ENCODE measurements at regions not wholly inside any gene's neighbourhood (a gene's known extent, or its start where the extent isn't known, plus 50 kb on each side); places are given as distances from the start of the nearest gene placed in this dataset.
A peak's percentile ranks its signal among the peaks of the same experiment; 100 is the strongest.

DNA sequence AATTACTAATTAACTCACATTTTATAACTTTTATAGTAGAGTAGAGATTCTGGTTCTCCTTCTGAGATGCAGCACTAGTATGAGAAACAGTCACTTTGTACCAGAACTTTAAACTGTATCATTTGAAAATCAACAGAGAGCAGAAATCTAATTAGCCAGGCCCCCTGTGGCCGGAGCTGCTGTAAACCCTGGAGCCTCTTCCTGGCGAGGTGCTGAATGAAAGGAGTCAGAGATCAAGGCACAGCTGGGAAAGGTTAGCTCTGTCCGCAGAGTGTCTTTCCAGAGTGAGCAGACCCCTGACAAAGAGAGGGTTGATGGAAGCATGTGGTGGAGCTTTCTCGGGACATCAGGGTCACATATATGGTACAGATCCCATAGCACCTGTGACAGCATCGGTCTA, 703.8 kb downstream of the RFPL4B start:
- 0 out of 2 replicates have a peak, but pooled peaks have one; percentile 41 for TF ChIP-seq TAF1 (IDR thresholded peaks at IDR 0.05; ENCODE audit: borderline replicate concordance, insufficient read depth, low read length)
- TF ChIP-seq SIN3A (IDR thresholded peaks at IDR 0.05; ENCODE audit: borderline replicate concordance, insufficient read depth, low read length): peak; percentile 93; the same call in 1 of the 2 replicates
- TF ChIP-seq POLR2AphosphoS5 (IDR thresholded peaks at IDR 0.05; ENCODE audit: low read depth, low read length): peak; percentile 80; the same call in 1 of the 2 replicates
- TF ChIP-seq FOXP2 (optimal IDR thresholded peaks at IDR 0.05; ENCODE audit: borderline replicate concordance, extremely low read depth, extremely low read length, insufficient read depth): peak; percentile 48
- TF ChIP-seq, protein P1, sequence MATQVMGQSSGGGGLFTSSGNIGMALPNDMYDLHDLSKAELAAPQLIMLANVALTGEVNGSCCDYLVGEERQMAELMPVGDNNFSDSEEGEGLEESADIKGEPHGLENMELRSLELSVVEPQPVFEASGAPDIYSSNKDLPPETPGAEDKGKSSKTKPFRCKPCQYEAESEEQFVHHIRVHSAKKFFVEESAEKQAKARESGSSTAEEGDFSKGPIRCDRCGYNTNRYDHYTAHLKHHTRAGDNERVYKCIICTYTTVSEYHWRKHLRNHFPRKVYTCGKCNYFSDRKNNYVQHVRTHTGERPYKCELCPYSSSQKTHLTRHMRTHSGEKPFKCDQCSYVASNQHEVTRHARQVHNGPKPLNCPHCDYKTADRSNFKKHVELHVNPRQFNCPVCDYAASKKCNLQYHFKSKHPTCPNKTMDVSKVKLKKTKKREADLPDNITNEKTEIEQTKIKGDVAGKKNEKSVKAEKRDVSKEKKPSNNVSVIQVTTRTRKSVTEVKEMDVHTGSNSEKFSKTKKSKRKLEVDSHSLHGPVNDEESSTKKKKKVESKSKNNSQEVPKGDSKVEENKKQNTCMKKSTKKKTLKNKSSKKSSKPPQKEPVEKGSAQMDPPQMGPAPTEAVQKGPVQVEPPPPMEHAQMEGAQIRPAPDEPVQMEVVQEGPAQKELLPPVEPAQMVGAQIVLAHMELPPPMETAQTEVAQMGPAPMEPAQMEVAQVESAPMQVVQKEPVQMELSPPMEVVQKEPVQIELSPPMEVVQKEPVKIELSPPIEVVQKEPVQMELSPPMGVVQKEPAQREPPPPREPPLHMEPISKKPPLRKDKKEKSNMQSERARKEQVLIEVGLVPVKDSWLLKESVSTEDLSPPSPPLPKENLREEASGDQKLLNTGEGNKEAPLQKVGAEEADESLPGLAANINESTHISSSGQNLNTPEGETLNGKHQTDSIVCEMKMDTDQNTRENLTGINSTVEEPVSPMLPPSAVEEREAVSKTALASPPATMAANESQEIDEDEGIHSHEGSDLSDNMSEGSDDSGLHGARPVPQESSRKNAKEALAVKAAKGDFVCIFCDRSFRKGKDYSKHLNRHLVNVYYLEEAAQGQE (IDR thresholded peaks at IDR 0.05; ENCODE audit: insufficient read depth in 1 of 2, low read depth in 2 of 2, low read length in 2 of 2): peak in 1 of 2 experiments; percentile 79; a peak in 2 of 4 replicates

DNA sequence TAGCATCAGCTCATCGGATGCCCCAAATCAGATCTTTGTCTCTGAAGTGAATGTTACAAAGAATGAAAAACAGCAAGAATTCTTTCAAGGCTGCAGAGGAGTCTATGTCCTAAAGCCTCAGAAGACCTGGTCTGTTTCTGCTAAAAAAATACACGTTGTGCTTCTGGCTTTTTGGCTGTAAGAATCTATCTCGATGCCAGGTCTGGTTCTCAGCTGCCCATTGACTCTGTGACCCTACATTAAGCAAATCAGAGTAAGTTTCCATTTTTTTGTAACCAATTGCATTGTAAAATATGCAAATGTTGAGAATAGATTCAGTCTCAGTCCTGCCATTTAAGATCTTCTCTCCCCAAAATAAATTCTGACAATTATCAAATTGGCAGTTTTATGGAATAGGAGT, 705.4 kb downstream of the RFPL4B start:
- TF ChIP-seq, protein P1 (IDR thresholded peaks at IDR 0.05; ENCODE audit: insufficient read depth in 1 of 2, low read depth in 2 of 2, low read length in 2 of 2): no peak
- no peak for TF ChIP-seq FOXP2 (optimal IDR thresholded peaks at IDR 0.05; ENCODE audit: borderline replicate concordance, extremely low read depth, extremely low read length, insufficient read depth)
- no peak for TF ChIP-seq POLR2AphosphoS5 (IDR thresholded peaks at IDR 0.05; ENCODE audit: low read depth, low read length)
- no peak for TF ChIP-seq TAF1 (IDR thresholded peaks at IDR 0.05; ENCODE audit: borderline replicate concordance, insufficient read depth, low read length)
- TF ChIP-seq SIN3A (IDR thresholded peaks at IDR 0.05; ENCODE audit: borderline replicate concordance, insufficient read depth, low read length): no peak

DNA sequence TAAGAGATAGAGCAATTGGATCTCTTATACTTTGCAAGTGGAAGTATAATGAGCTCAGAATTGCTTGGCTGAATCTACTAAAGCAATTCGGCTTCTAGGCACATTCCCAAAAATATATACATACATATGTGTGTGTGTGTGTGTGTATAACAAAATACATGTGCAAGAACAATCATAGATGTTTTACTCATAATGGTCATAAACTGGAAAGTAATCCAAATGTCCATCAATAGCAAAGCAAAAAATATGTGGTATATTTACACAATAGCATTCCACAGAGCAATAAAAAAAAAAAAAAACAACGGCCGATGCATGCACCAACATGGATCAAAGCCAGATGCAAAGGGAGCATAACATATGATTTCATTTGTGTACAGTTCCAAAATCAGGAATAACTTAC, 707.9 kb downstream of the RFPL4B start:
- TF ChIP-seq FOXP2 (optimal IDR thresholded peaks at IDR 0.05; ENCODE audit: borderline replicate concordance, extremely low read depth, extremely low read length, insufficient read depth) (no peak), POLR2AphosphoS5 (IDR thresholded peaks at IDR 0.05; ENCODE audit: low read depth, low read length) (no peak), SIN3A (IDR thresholded peaks at IDR 0.05; ENCODE audit: borderline replicate concordance, insufficient read depth, low read length) (no peak), TAF1 (IDR thresholded peaks at IDR 0.05; ENCODE audit: borderline replicate concordance, insufficient read depth, low read length) (no peak)
- TF ChIP-seq, protein P1 (IDR thresholded peaks at IDR 0.05; ENCODE audit: insufficient read depth in 1 of 2, low read depth in 2 of 2, low read length in 2 of 2): no peak

DNA sequence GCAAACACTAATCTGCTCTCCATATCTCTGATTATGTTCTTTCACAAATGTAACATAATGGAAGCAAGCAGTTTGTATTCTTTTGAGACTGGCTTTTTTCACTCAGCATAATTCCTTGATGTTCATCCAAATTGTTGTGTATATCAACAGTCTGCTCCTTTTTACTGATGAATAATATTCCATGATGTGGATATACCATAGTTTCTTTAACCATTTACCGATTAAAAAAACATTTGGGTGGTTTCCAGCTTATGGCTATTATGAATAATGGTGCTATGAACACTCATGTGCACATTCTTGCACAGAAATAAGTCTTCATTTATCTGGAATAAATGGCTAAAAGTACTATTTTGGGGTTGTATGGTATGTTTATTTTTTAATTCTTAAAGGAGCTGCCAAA, 708.9 kb downstream of the RFPL4B start:
- TF ChIP-seq, protein P1 (IDR thresholded peaks at IDR 0.05; ENCODE audit: insufficient read depth in 1 of 2, low read depth in 2 of 2, low read length in 2 of 2): no peak
- TF ChIP-seq TAF1 (IDR thresholded peaks at IDR 0.05; ENCODE audit: borderline replicate concordance, insufficient read depth, low read length) (no peak), SIN3A (IDR thresholded peaks at IDR 0.05; ENCODE audit: borderline replicate concordance, insufficient read depth, low read length) (no peak), POLR2AphosphoS5 (IDR thresholded peaks at IDR 0.05; ENCODE audit: low read depth, low read length) (no peak), FOXP2 (optimal IDR thresholded peaks at IDR 0.05; ENCODE audit: borderline replicate concordance, extremely low read depth, extremely low read length, insufficient read depth) (no peak)
